Osteoblast (primary cell): ENCODE measurements at regions not wholly inside any gene's neighbourhood (a gene's known extent, or its start where the extent isn't known, plus 50 kb on each side); places are given as distances from the start of the nearest gene placed in this dataset.

ENCODE experiments used
- DNase-seq: peaks from one replicate; pipeline ENCODE4 v3.0.0; 2011; ENCODE audit warnings: low spot score, mixed read lengths; ENCODE audit not compliant: insufficient read length; ENCODE audit errors: missing footprints
- H2AFZ ChIP-seq: 2 replicates; pipeline ENCODE4 v1.6.0; 2011; ENCODE audit warnings: mild to moderate bottlenecking, low read length
- H3K27ac ChIP-seq: 2 replicates; pipeline ENCODE4 v1.5.1; 2011; ENCODE audit warnings: mild to moderate bottlenecking, low read depth, low read length, moderate library complexity
- H3K27me3 ChIP-seq: 2 replicates; pipeline ENCODE4 v1.6.0; 2012; ENCODE audit warnings: mild to moderate bottlenecking, control low read depth, inconsistent platforms, low read length, moderate library complexity; ENCODE audit not compliant: insufficient read depth
- H3K36me3 ChIP-seq: 2 replicates; pipeline ENCODE4 v1.5.1; 2011; ENCODE audit warnings: mild to moderate bottlenecking, low read length, control low read depth, moderate library complexity; ENCODE audit not compliant: insufficient read depth
- H3K4me1 ChIP-seq: 2 replicates; pipeline ENCODE4 v1.5.1; 2011; ENCODE audit warnings: mild to moderate bottlenecking, low read length, control low read depth, moderate library complexity; ENCODE audit not compliant: insufficient read depth
- H3K4me2 ChIP-seq: 2 replicates; pipeline ENCODE4 v1.6.0; 2011; ENCODE audit warnings: mild to moderate bottlenecking, low read length; ENCODE audit not compliant: insufficient read depth
- H3K4me3 ChIP-seq: fragments of 200-600 bp; sonication (generic); 3 replicates; pipeline ENCODE4 v1.5.1; 2012; ENCODE audit warnings: mild to moderate bottlenecking, low read length, inconsistent platforms; ENCODE audit not compliant: insufficient read depth
- H3K79me2 ChIP-seq: 2 replicates; pipeline ENCODE4 v1.6.0; 2012; ENCODE audit warnings: mild to moderate bottlenecking, low read length, control low read depth, inconsistent platforms; ENCODE audit not compliant: insufficient read depth
- H3K9me3 ChIP-seq: 2 replicates; pipeline ENCODE4 v1.5.1; 2011; ENCODE audit warnings: low read depth, low read length, control low read depth
- H4K20me1 ChIP-seq: 2 replicates; pipeline ENCODE4 v1.6.0; 2012; ENCODE audit warnings: mild to moderate bottlenecking, low read length, control low read depth; ENCODE audit not compliant: insufficient read depth
- TF ChIP-seq, protein P1 (sequence below): IDR thresholded peaks from 2 replicates; pipeline ENCODE4 v1.5.1; 2011; ENCODE audit warnings: mild to moderate bottlenecking, low read depth, low read length, moderate library complexity; ENCODE audit errors: extremely low read depth

DNA sequence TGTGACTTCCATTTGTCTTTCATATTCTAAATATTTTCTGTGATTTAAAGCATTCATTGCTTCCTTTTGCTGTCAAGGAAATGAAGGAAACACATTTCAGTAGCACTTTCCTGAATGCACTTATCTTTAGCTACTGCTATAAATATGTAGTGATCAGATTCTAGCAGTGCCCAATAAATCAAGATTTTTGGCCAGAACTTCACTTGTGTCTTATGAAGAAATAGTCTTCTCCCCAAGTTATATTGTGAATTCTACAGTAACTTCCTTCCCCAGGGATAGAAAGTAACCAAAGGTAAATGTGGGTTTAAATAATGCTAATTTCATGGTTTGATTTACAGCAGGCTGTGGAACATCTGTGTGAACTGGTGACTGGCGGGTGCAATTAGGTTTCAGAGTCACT, 77.9 kb downstream of the DMRT2 start:
- Histone ChIP-seq H3K4me3 (no peak overlapping the region), H3K4me2 (no peak overlapping the region), H2AFZ (no peak overlapping the region), H3K36me3 (no peaks in the 10 kb centered on the region), H4K20me1 (no peaks in the 10 kb centered on the region), H3K79me2 (no peaks in the 10 kb centered on the region), H3K4me1 (no peaks in the 10 kb centered on the region), H3K27ac (no peak overlapping the region), H3K27me3 (no peaks in the 10 kb centered on the region), H3K9me3 (peaks cover 3% of the 10 kb centered on the region)
- no peak for DNase-seq
- TF ChIP-seq, protein P1, sequence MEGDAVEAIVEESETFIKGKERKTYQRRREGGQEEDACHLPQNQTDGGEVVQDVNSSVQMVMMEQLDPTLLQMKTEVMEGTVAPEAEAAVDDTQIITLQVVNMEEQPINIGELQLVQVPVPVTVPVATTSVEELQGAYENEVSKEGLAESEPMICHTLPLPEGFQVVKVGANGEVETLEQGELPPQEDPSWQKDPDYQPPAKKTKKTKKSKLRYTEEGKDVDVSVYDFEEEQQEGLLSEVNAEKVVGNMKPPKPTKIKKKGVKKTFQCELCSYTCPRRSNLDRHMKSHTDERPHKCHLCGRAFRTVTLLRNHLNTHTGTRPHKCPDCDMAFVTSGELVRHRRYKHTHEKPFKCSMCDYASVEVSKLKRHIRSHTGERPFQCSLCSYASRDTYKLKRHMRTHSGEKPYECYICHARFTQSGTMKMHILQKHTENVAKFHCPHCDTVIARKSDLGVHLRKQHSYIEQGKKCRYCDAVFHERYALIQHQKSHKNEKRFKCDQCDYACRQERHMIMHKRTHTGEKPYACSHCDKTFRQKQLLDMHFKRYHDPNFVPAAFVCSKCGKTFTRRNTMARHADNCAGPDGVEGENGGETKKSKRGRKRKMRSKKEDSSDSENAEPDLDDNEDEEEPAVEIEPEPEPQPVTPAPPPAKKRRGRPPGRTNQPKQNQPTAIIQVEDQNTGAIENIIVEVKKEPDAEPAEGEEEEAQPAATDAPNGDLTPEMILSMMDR: no peak

DNA sequence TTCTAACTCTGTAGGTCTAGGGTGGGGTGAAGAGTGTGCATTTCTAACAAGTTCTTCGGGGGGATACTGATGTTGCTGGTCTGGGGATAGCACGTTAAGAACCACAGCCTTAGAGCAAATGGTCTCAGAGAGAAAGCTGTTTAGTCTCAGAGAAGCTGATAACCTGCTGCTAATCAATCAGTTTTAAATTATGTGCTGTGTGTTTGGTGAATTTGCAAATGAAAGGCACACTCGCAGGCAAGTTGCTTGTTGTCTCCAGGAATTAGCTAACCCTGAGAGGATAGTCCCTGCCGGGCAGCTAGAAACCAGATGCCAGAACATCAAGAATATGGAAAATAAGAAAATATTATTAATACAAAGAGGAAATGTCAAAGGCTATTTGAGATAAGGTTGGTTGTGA, 79.2 kb downstream of the DMRT2 start:
- H3K4me2 ChIP-seq: no peak overlapping the region
- H4K20me1 ChIP-seq: no peaks in the 10 kb centered on the region
- H3K79me2 ChIP-seq: no peaks in the 10 kb centered on the region
- TF ChIP-seq, protein P1: no peak
- H3K36me3 ChIP-seq: no peaks in the 10 kb centered on the region
- no peak overlapping the region for H3K27ac ChIP-seq
- DNase-seq: no peak
- no peak overlapping the region for H2AFZ ChIP-seq
- peaks cover 3% of the 10 kb centered on the region for H3K9me3 ChIP-seq
- H3K4me3 ChIP-seq: no peak overlapping the region
- no peaks in the 10 kb centered on the region for H3K4me1 ChIP-seq
- H3K27me3 ChIP-seq: no peaks in the 10 kb centered on the region

DNA sequence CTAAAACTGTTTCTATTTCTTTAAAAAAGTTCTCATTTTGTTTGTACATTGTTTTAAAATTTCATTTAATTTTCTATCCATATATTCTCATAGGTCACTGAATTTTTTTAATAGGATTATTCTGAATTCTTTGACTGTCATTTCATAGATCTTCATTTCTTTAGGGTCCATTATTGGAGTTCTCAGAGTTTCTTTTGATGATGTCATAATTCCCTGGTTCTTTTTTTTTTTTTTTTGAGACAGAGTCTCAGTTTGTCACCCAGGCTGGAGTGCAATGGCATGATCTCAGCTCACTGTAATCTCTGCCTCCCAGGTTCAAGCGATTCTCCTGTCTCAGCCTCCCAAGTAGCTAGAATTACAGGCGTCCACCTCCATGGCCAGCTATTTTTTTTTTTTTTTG, 89.9 kb downstream of the DMRT2 start:
- Histone ChIP-seq H3K79me2 (no peaks in the 10 kb centered on the region), H3K4me3 (no peak overlapping the region), H2AFZ (no peak overlapping the region), H3K36me3 (no peaks in the 10 kb centered on the region), H3K27me3 (no peaks in the 10 kb centered on the region), H3K9me3 (peaks cover 4% of the 10 kb centered on the region), H3K27ac (no peak overlapping the region), H4K20me1 (no peaks in the 10 kb centered on the region), H3K4me2 (no peak overlapping the region), H3K4me1 (no peaks in the 10 kb centered on the region)
- DNase-seq: no peak
- TF ChIP-seq, protein P1: no peak

DNA sequence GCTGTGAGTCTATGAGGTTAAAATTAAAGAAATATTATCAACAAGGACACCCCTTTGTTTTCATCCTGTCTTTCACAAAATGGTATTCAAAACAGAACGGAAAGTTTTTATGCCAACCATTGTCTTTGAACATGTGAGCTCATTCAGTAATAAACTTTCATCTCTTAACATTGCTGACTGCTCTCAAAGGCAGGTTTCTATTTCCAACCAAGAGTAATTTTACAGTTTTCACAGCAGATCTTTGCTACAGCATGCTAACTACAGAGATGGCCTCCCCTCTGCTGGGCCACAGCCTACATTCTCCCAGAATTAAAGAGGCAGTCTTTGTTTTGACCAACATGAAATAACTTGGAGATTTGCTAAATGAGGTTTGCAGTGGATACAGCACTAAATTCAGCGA, 101.5 kb downstream of the DMRT2 start:
- H4K20me1 ChIP-seq: no peaks in the 10 kb centered on the region
- H3K4me3 ChIP-seq: no peak overlapping the region
- H3K27ac ChIP-seq: no peak overlapping the region
- H3K9me3 ChIP-seq: no peaks in the 10 kb centered on the region
- no peak for DNase-seq
- no peak overlapping the region for H3K4me2 ChIP-seq
- TF ChIP-seq, protein P1: no peak
- H3K27me3 ChIP-seq: no peaks in the 10 kb centered on the region
- no peak overlapping the region for H2AFZ ChIP-seq
- no peaks in the 10 kb centered on the region for H3K4me1 ChIP-seq
- H3K79me2 ChIP-seq: no peaks in the 10 kb centered on the region
- H3K36me3 ChIP-seq: no peaks in the 10 kb centered on the region
